Hematopoietic multipotent progenitor cell treated with erythropoietin and hydrocortisone succinate and interleukin-3 and kit ligand, for 6 days (in vitro differentiated cells): ENCODE measurements at regions not wholly inside any gene's neighbourhood (a gene's known extent, or its start where the extent isn't known, plus 50 kb on each side); places are given as distances from the start of the nearest gene placed in this dataset.

Experiments
- DNase-seq: peaks from one replicate; pipeline ENCODE4 v3.0.0-alpha.2; 2015

- DNase-seq, result no peak
These were observed 58.0 kb upstream of the SLC7A14 start for GRCh38 chr3:170643831-170644230.

- DNase-seq, result no peak
These were observed 57.2 kb upstream of the SLC7A14 start for GRCh38 chr3:170642882-170643601.

GRCh38 chr3:170641510-170642236, 55.8 kb upstream of the SLC7A14 start:
- no peak for DNase-seq

GRCh38 chr3:170640737-170641171, 54.9 kb upstream of the SLC7A14 start:
- DNase-seq, result no peak

- DNase-seq, result no peak
These were observed 53.1 kb upstream of the SLC7A14 start for GRCh38 chr3:170638988-170639387.

GRCh38 chr3:170637306-170637705, 51.4 kb upstream of the SLC7A14 start:
- no peak for DNase-seq

- DNase-seq, result no peak
These were observed 50.6 kb upstream of the SLC7A14 start for GRCh38 chr3:170636400-170636973.
